HG03521 (cell line): ENCODE measurements at regions not wholly inside any gene's neighbourhood (a gene's known extent, or its start where the extent isn't known, plus 50 kb on each side); places are given as distances from the start of the nearest gene placed in this dataset.

Source experiments
- ATAC-seq: cut with Tn5 transposase; IDR thresholded peaks from one replicate; pipeline ENCODE4 v1.9.1; 2021; ENCODE audit warnings: mild to moderate bottlenecking, moderate library complexity; ENCODE audit not compliant: unreplicated experiment

GRCh38 chr2:126825316-126825715 is 73.4 kb upstream of the TEX51 start:
- no peak for ATAC-seq

- no peak for ATAC-seq
Observed at GRCh38 chr2:126826491-126826890, 72.2 kb upstream of the TEX51 start.

- ATAC-seq, result no peak
Observed at GRCh38 chr2:126827371-126827770, 71.3 kb upstream of the TEX51 start.

- ATAC-seq, result no peak
Observed at GRCh38 chr2:126828051-126828450, 70.6 kb upstream of the TEX51 start.

GRCh38 chr2:126828491-126828890 is 70.2 kb upstream of the TEX51 start:
- no peak for ATAC-seq

GRCh38 chr2:126831234-126832005 is 67.3 kb upstream of the TEX51 start:
- no peak for ATAC-seq

- ATAC-seq, result no peak
Observed at GRCh38 chr2:126832014-126832413, 66.7 kb upstream of the TEX51 start.

- ATAC-seq, result no peak
Observed at GRCh38 chr2:126832757-126833156, 65.9 kb upstream of the TEX51 start.

GRCh38 chr2:126834006-126834659 is 64.6 kb upstream of the TEX51 start:
- no peak for ATAC-seq

GRCh38 chr2:126835261-126835660 is 63.4 kb upstream of the TEX51 start:
- ATAC-seq, result no peak

GRCh38 chr2:126835831-126836230 is 62.9 kb upstream of the TEX51 start:
- ATAC-seq, result no peak

GRCh38 chr2:126836761-126837679 is 61.7 kb upstream of the TEX51 start:
- no peak for ATAC-seq

- no peak for ATAC-seq
Observed at GRCh38 chr2:126837966-126838715, 60.5 kb upstream of the TEX51 start.

GRCh38 chr2:126838716-126838985 is 60.0 kb upstream of the TEX51 start:
- ATAC-seq, result no peak

GRCh38 chr2:126839796-126840195 is 58.9 kb upstream of the TEX51 start:
- no peak for ATAC-seq

GRCh38 chr2:126843081-126843480 is 55.6 kb upstream of the TEX51 start:
- ATAC-seq, result no peak

- no peak for ATAC-seq
Observed at GRCh38 chr2:126846241-126846640, 52.4 kb upstream of the TEX51 start.
